Right cardiac atrium (tissue), 5 donors: ENCODE measurements at regions not wholly inside any gene's neighbourhood (a gene's known extent, or its start where the extent isn't known, plus 50 kb on each side); places are given as distances from the start of the nearest gene placed in this dataset.
"Not testable (repeated sequence)": the region's sequence is repeated elsewhere in the genome, so short reads cannot be mapped to it uniquely, and the experiment has no call there.

Source experiments
- ATAC-seq, 2 donors: fragments of 200-7000 bp; cut with Tn5 transposase; one replicate each; pipeline versions ENCODE4 v1.8.0 to v1.9.1; 2020; ENCODE audit warnings: moderate library complexity in 2 of 2, mild to moderate bottlenecking in 1 of 2
- DNase-seq, 3 donors: peaks; one replicate each; pipeline ENCODE4 v3.0.0-alpha.2; 2020
- H3K27ac ChIP-seq: one replicate; pipeline ENCODE4 v1.5.1; 2013; ENCODE audit warnings: mild to moderate bottlenecking, low read length, control low read depth, moderate library complexity
- H3K27me3 ChIP-seq: one replicate; pipeline ENCODE4 v1.6.1; 2013; ENCODE audit not compliant: control insufficient read depth, insufficient read depth
- H3K4me1 ChIP-seq: one replicate; pipeline ENCODE4 v1.6.1; 2013; ENCODE audit warnings: low read length; ENCODE audit not compliant: control insufficient read depth, insufficient read depth
- H3K4me3 ChIP-seq: one replicate; pipeline ENCODE4 v1.5.1; 2013; ENCODE audit warnings: low read length, control low read depth
- H3K9me3 ChIP-seq: one replicate; pipeline ENCODE4 v1.6.1; 2013; ENCODE audit warnings: low read length; ENCODE audit not compliant: control insufficient read depth
- WGBS: extraction: QIAGEN DNeasy Blood & Tissue Kit; methylation state at CpG from one replicate; pipeline ENCODE4 v1.1.7; 2013; 5-methylcytosine and 5-hydroxymethylcytosine counted together
- intact Hi-C, 4 donors: fragments of 100-400 bp; cut with DNase I; formaldehyde crosslinking; loops; one replicate each; pipeline versions ENCODE4 v1.11.0 to v1.14.0; 2022 to 2023
- donor health status: healthy with polysubstance abuse.
- donor health status: DM: no; HTN: yes; CAD: no.
- donor health status: DM: no; HTN: no; CAD: no.
- donor health status: DM: no; HTN: yes; CAD: no; lungs with severe emphysema.
- donor health status: DM: yes; HTN: yes; CAD: no.

GRCh38 chr3:117047951-117048705, 338.5 kb downstream of the TUSC7 start:
- no peak overlapping the region for H3K27ac ChIP-seq
- ATAC-seq (no peak), DNase-seq (no peak)
- no peaks in the 10 kb centered on the region for H3K4me1 ChIP-seq
- H3K9me3 ChIP-seq = no peaks in the 10 kb centered on the region
- intact Hi-C loops = no loop called here
- no peak overlapping the region for H3K4me3 ChIP-seq
- H3K27me3 ChIP-seq = no peaks in the 10 kb centered on the region

- intact Hi-C loops = no loop called here
- no peaks in the 10 kb centered on the region for H3K27me3 ChIP-seq
- H3K27ac ChIP-seq = no peak overlapping the region
- WGBS = 64% methylated on average over 5 of the region's 5 CpGs
- no peak for ATAC-seq
- no peak overlapping the region for H3K4me3 ChIP-seq
- DNase-seq = no peak
- no peaks in the 10 kb centered on the region for H3K9me3 ChIP-seq
- no peaks in the 10 kb centered on the region for H3K4me1 ChIP-seq
These were observed 342.8 kb downstream of the TUSC7 start for GRCh38 chr3:117052395-117052794.

GRCh38 chr3:117054556-117054955, 345.0 kb downstream of the TUSC7 start:
- DNase-seq (no peak), ATAC-seq (no peak)
- Histone ChIP-seq H3K9me3 (no peaks in the 10 kb centered on the region), H3K4me3 (no peak overlapping the region), H3K27me3 (no peaks in the 10 kb centered on the region), H3K4me1 (no peaks in the 10 kb centered on the region), H3K27ac (no peak overlapping the region)
- 67% methylated on average over 2 of the region's 2 CpGs for WGBS
- intact Hi-C loops = no loop called here

GRCh38 chr3:117056946-117057345, 347.4 kb downstream of the TUSC7 start:
- WGBS = 75% methylated on average over 5 of the region's 5 CpGs
- ATAC-seq, H3K9me3 ChIP-seq, intact Hi-C loops, DNase-seq, H3K4me3 ChIP-seq, H3K27ac ChIP-seq, H3K27me3 ChIP-seq, H3K4me1 ChIP-seq: not testable (repeated sequence)

GRCh38 chr3:117059067-117059955, 349.7 kb downstream of the TUSC7 start:
- WGBS = 30% methylated on average over 6 of the region's 6 CpGs
- intact Hi-C loops = no loop called here
- ATAC-seq (no peak), DNase-seq (no peak)
- no peak overlapping the region for H3K27ac ChIP-seq
- H3K4me3 ChIP-seq = no peak overlapping the region
- H3K27me3 ChIP-seq = no peaks in the 10 kb centered on the region
- H3K4me1 ChIP-seq = no peaks in the 10 kb centered on the region
- H3K9me3 ChIP-seq = no peaks in the 10 kb centered on the region

- no peak overlapping the region for H3K27ac ChIP-seq
- H3K4me3 ChIP-seq = no peak overlapping the region
- no peaks in the 10 kb centered on the region for H3K27me3 ChIP-seq
- no peak for DNase-seq
- ATAC-seq = no peak
- H3K9me3 ChIP-seq = no peaks in the 10 kb centered on the region
- intact Hi-C loops = no loop called here
- no peaks in the 10 kb centered on the region for H3K4me1 ChIP-seq
- WGBS = 73% methylated on average over 3 of the region's 3 CpGs
These were observed 350.3 kb downstream of the TUSC7 start for GRCh38 chr3:117059956-117060270.

- Histone ChIP-seq H3K4me1 (no peaks in the 10 kb centered on the region), H3K4me3 (no peak overlapping the region), H3K27ac (no peak overlapping the region), H3K9me3 (no peaks in the 10 kb centered on the region), H3K27me3 (no peaks in the 10 kb centered on the region)
- peak; percentile 73 to 77 for ATAC-seq
- intact Hi-C loops = no loop called here
- WGBS = 10% methylated on average over 1 of the region's 1 CpG
- DNase-seq = no peak
These were observed 354.4 kb downstream of the TUSC7 start for GRCh38 chr3:117063930-117064329.

GRCh38 chr3:117068301-117068700, 358.7 kb downstream of the TUSC7 start:
- ATAC-seq = no peak
- Histone ChIP-seq H3K4me3 (no peak overlapping the region), H3K27me3 (no peaks in the 10 kb centered on the region), H3K4me1 (no peaks in the 10 kb centered on the region), H3K9me3 (no peaks in the 10 kb centered on the region), H3K27ac (no peak overlapping the region)
- intact Hi-C loops = no loop called here
- no peak for DNase-seq
- WGBS = 73% methylated on average over 2 of the region's 2 CpGs

- intact Hi-C loops = no loop called here
- no peak overlapping the region for H3K27ac ChIP-seq
- no peaks in the 10 kb centered on the region for H3K4me1 ChIP-seq
- WGBS = 53% methylated on average over 3 of the region's 3 CpGs
- no peaks in the 10 kb centered on the region for H3K9me3 ChIP-seq
- no peaks in the 10 kb centered on the region for H3K27me3 ChIP-seq
- DNase-seq (no peak), ATAC-seq (no peak)
- no peak overlapping the region for H3K4me3 ChIP-seq
These were observed 365.2 kb downstream of the TUSC7 start for GRCh38 chr3:117074826-117075225.

- no peak for ATAC-seq
- 85% methylated on average over 4 of the region's 4 CpGs for WGBS
- H3K4me3 ChIP-seq = no peak overlapping the region
- DNase-seq = no peak
- H3K4me1 ChIP-seq = no peaks in the 10 kb centered on the region
- no peaks in the 10 kb centered on the region for H3K9me3 ChIP-seq
- intact Hi-C loops = no loop called here
- H3K27ac ChIP-seq = no peak overlapping the region
- no peaks in the 10 kb centered on the region for H3K27me3 ChIP-seq
These were observed 370.4 kb downstream of the TUSC7 start for GRCh38 chr3:117079997-117080396.

- DNase-seq (no peak), ATAC-seq (no peak)
- no peaks in the 10 kb centered on the region for H3K4me1 ChIP-seq
- no peak overlapping the region for H3K4me3 ChIP-seq
- H3K9me3 ChIP-seq = no peaks in the 10 kb centered on the region
- WGBS = 54% methylated on average over 2 of the region's 2 CpGs
- intact Hi-C loops = no loop called here
- no peak overlapping the region for H3K27ac ChIP-seq
- no peaks in the 10 kb centered on the region for H3K27me3 ChIP-seq
These were observed 371.3 kb downstream of the TUSC7 start for GRCh38 chr3:117080872-117081271.
